Transverse colon (tissue), 4 donors: ENCODE measurements at regions not wholly inside any gene's neighbourhood (a gene's known extent, or its start where the extent isn't known, plus 50 kb on each side); places are given as distances from the start of the nearest gene placed in this dataset.

Source experiments
- EP300 ChIP-seq: sonication (generic); formaldehyde crosslinking; IDR thresholded peaks from one replicate; pipeline ENCODE4 v1.6.1; 2017; ENCODE audit warnings: antibody characterized with exemption, low read depth
- POLR2AphosphoS5 ChIP-seq, 3 donors: sonication (generic); formaldehyde crosslinking; IDR thresholded peaks; one replicate each; pipeline ENCODE4 v1.6.1; 2016; ENCODE audit warnings: antibody characterized with exemption in 3 of 3
- TF ChIP-seq, protein P1 (sequence below), 5 experiments: fragments of 200-600 bp in 3 of 5; fragments of 450-650 bp in 2 of 5; sonication (generic) in 3 of 5; IDR thresholded peaks; 1 replicate in 2 of 5; 2 replicates in 3 of 5; pipeline ENCODE4 v1.5.1; 2016 to 2017; ENCODE audit warnings: antibody characterized with exemption in 5 of 5, inconsistent platforms in 3 of 5, mild to moderate bottlenecking in 2 of 5, moderate library complexity in 1 of 5

DNA sequence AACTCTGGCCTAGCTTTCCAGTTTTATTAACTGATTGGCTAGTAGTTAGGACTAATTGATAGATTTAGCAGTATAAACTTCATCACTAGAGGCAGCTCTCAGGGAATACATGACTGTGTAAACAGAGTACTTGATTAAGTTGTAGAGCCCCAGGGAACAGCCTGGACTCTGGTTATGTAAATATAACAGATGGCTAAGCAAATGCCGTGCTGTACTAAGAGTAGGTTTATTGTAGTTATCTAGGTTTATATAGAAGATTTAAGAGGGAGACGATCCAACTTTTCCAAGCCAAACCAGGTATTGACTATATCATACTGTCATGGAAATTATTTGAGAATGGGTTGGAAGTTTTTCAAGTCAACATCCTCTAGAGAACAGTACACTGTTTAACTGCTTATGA, 463.4 kb upstream of the GRID2 start:
- TF ChIP-seq, protein P1, sequence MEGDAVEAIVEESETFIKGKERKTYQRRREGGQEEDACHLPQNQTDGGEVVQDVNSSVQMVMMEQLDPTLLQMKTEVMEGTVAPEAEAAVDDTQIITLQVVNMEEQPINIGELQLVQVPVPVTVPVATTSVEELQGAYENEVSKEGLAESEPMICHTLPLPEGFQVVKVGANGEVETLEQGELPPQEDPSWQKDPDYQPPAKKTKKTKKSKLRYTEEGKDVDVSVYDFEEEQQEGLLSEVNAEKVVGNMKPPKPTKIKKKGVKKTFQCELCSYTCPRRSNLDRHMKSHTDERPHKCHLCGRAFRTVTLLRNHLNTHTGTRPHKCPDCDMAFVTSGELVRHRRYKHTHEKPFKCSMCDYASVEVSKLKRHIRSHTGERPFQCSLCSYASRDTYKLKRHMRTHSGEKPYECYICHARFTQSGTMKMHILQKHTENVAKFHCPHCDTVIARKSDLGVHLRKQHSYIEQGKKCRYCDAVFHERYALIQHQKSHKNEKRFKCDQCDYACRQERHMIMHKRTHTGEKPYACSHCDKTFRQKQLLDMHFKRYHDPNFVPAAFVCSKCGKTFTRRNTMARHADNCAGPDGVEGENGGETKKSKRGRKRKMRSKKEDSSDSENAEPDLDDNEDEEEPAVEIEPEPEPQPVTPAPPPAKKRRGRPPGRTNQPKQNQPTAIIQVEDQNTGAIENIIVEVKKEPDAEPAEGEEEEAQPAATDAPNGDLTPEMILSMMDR (IDR thresholded peaks at IDR 0.05) = no peak
- no peak for TF ChIP-seq POLR2AphosphoS5 (IDR thresholded peaks at IDR 0.05)
- TF ChIP-seq EP300 = no peak
